Right lobe of liver (tissue), 6 donors: ENCODE measurements at regions not wholly inside any gene's neighbourhood (a gene's known extent, or its start where the extent isn't known, plus 50 kb on each side); places are given as distances from the start of the nearest gene placed in this dataset.

Source experiments
- ATAC-seq, 4 donors: fragments of 200-7000 bp; cut with Tn5 transposase; one replicate each; pipeline ENCODE4 v1.9.1; 2020; ENCODE audit warnings: mild to moderate bottlenecking in 4 of 4, moderate library complexity in 4 of 4
- DNase-seq, 3 donors: peaks; one replicate each; pipeline ENCODE4 v3.0.0-alpha.2; 2020
- H3K27ac ChIP-seq, 3 donors: fragments of 200-600 bp; one replicate each; pipeline ENCODE4 v1.8.0; 2022
- H3K27me3 ChIP-seq, 2 donors: fragments of 200-600 bp; one replicate each; pipeline ENCODE4 v1.8.0; 2022
- H3K36me3 ChIP-seq, 4 donors: fragments of 200-600 bp; sonication (generic) in 1 of 4; one replicate each; pipeline versions ENCODE4 v1.5.1 to v1.8.0; 2017 to 2022; ENCODE audit warnings: control low read depth in 1 of 4
- H3K4me1 ChIP-seq, 4 donors: fragments of 200-600 bp; sonication (generic) in 1 of 4; one replicate each; pipeline versions ENCODE4 v1.5.1 to v1.8.0; 2017 to 2022; ENCODE audit warnings: control low read depth in 1 of 4
- H3K4me3 ChIP-seq, 3 donors: fragments of 200-600 bp; one replicate each; pipeline ENCODE4 v1.8.0; 2022
- H3K9me3 ChIP-seq, 4 donors: fragments of 200-600 bp; sonication (generic) in 1 of 4; one replicate each; pipeline versions ENCODE4 v1.5.1 to v1.8.0; 2017 to 2022; ENCODE audit warnings: control low read depth in 1 of 4
- POLR2A ChIP-seq: fragments of 450-650 bp; IDR thresholded peaks from one replicate; pipeline ENCODE4 v1.6.1; 2017; ENCODE audit warnings: antibody characterized with exemption, mild to moderate bottlenecking
- WGBS: methylation state at CpG from one replicate; pipeline ENCODE4 v1.1.6; 2018; ENCODE audit warnings: low coverage, low lambda C conversion rate; ENCODE audit not compliant: insufficient coverage; ENCODE audit errors: missing lambda C conversion rate; 5-methylcytosine and 5-hydroxymethylcytosine counted together
- intact Hi-C, 2 donors: fragments of 100-400 bp; cut with DNase I; formaldehyde crosslinking; loops; one replicate each; pipeline versions ENCODE4 v1.11.2 to v1.14.1; 2022
- TF ChIP-seq, protein P1 (sequence below), 4 donors: fragments of 200-600 bp in 3 of 4; fragments of 450-650 bp in 1 of 4; IDR thresholded peaks; one replicate each; pipeline versions ENCODE4 v1.5.1 to v1.8.0; 2016 to 2022; ENCODE audit warnings: antibody characterized with exemption in 4 of 4, mild to moderate bottlenecking in 2 of 4
- donor health status: DM: no; HTN: yes; CAD: no.
- donor health status: DM: no; HTN: no; CAD: no.
- donor health status: DM: no; HTN: no; CAD: no.
- donor health status: DM: no; HTN: yes; CAD: no.
- donor health status: DM: no; HTN: yes; CAD: no.

DNA sequence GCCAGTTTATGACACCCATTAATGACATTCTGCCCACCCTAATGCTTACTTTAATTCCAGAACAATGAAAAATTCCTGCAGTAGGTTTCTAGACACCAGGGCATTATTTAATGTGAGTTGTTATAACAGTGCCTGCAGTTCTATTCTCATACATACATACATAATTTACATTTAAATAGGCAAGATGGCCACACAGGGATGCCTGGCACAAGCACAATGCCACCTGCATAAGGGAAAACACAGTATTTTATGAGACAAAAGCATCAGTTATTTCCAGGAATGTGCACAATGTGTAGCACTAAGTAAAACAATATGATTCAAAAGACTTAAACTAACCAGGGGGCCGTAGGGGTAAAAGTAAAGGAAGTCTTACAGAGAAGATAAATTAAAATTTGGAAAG, 243.9 kb upstream of the SPRY2 start:
- Histone ChIP-seq H3K4me1 (no peaks in the 10 kb centered on the region), H3K36me3 (no peaks in the 10 kb centered on the region), H3K27ac (no peak overlapping the region), H3K4me3 (no peak overlapping the region), H3K27me3 (no peaks in the 10 kb centered on the region), H3K9me3 (no peaks in the 10 kb centered on the region)
- TF ChIP-seq, protein P1, sequence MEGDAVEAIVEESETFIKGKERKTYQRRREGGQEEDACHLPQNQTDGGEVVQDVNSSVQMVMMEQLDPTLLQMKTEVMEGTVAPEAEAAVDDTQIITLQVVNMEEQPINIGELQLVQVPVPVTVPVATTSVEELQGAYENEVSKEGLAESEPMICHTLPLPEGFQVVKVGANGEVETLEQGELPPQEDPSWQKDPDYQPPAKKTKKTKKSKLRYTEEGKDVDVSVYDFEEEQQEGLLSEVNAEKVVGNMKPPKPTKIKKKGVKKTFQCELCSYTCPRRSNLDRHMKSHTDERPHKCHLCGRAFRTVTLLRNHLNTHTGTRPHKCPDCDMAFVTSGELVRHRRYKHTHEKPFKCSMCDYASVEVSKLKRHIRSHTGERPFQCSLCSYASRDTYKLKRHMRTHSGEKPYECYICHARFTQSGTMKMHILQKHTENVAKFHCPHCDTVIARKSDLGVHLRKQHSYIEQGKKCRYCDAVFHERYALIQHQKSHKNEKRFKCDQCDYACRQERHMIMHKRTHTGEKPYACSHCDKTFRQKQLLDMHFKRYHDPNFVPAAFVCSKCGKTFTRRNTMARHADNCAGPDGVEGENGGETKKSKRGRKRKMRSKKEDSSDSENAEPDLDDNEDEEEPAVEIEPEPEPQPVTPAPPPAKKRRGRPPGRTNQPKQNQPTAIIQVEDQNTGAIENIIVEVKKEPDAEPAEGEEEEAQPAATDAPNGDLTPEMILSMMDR (IDR thresholded peaks at IDR 0.05), result no peak
- no peak for TF ChIP-seq POLR2A
- 67% methylated on average over 1 of the region's 1 CpG for whole genome bisulfite sequencing
- DNase-seq (no peak), ATAC-seq (no peak)
- intact Hi-C loops, result no loop called here

DNA sequence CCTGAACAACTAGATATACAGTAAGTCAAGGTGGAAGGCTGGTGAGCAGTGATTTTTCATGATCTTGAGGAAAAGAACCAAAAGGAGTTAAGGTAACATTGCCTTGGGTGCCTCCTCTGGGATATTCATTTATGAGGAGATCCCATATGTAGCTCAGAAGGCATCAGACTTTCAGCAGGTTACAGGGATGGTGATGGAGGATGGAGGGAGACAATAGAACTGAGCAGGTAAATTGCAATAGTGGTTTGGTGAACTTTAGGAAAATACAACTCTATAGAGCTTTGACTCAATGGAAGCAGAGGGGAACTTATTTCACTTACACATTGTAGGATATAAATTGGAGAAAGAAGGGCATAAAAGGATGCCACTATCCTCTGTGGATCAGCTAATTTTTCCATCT, 243.4 kb upstream of the SPRY2 start:
- Histone ChIP-seq H3K27ac (no peak overlapping the region), H3K4me3 (no peak overlapping the region), H3K9me3 (no peaks in the 10 kb centered on the region), H3K4me1 (no peaks in the 10 kb centered on the region), H3K36me3 (no peaks in the 10 kb centered on the region), H3K27me3 (no peaks in the 10 kb centered on the region)
- DNase-seq (no peak), ATAC-seq (no peak)
- intact Hi-C loops, result no loop called here
- TF ChIP-seq, protein P1 (IDR thresholded peaks at IDR 0.05), result no peak
- TF ChIP-seq POLR2A, result no peak

DNA sequence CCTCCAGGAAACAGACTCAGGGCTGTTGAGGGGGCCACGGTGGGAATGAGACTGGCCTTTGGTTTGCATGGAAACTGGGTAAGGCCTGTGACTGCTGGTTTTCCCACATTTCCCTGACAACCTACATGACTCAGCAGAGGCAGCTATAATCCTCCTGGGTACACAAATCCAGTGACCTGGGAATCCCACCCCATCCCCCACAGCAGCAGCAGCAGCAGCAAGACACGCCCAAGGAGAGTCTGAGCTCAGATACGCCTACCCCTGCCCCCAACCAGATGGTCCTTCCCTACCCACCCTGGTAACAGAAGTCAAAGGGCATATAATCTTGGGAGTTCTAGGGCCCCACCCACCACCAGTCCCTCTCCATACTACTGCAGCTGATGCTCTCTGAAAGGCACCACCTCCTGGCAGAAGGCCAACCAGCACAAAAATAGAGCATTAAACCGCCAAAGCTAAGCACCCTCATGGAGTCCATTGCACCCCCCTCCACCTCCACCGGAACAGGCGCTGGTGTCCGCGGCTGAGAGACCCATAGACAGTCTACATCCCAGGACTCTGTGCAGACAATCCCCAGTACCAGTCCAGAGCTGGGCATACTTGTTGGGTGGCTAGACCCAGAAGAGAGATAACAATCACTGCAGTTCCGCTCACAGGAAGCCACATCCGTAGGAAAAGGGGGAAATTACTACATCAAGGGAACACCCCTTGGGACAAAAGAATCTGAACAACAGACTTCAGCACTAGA, 237.2 kb upstream of the SPRY2 start:
- intact Hi-C loops, result no loop called here
- Histone ChIP-seq H3K9me3 (no peaks in the 10 kb centered on the region), H3K4me3 (no peak overlapping the region), H3K27me3 (no peaks in the 10 kb centered on the region), H3K36me3 (no peaks in the 10 kb centered on the region), H3K27ac (no peak overlapping the region), H3K4me1 (no peaks in the 10 kb centered on the region)
- no peak for TF ChIP-seq POLR2A
- TF ChIP-seq, protein P1 (IDR thresholded peaks at IDR 0.05), result no peak
- no peak for ATAC-seq
- no peak for DNase-seq
- WGBS, result 66% methylated on average over 2 of the region's 10 CpGs

DNA sequence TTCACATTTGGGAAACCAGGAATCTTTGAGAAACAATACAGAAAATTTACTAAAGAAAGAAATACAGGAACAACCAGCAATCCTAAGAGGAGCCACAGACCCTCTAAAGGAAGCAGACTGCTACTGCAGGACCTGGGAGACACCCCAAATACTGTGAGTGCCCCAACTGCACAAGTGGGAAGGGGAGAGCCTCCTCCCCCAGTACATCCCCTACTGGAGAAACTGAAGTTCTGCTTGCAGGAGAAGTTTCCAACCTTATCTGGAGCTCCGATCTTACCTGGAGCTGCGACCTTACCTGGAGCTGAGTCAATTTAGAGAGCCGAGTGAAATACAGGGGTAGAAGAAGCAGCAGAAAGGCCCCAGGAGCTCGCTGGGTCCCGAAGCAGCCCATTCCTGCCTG, 236.4 kb upstream of the SPRY2 start:
- intact Hi-C loops, result no loop called here

More for the DNA sequence above, 236.4 kb upstream of the SPRY2 start:
- H3K27ac ChIP-seq, result no peak overlapping the region
- no peak for DNase-seq
- no peaks in the 10 kb centered on the region for H3K36me3 ChIP-seq
- WGBS, result 44% methylated on average over 3 of the region's 5 CpGs
- no peak overlapping the region for H3K4me3 ChIP-seq
- no peaks in the 10 kb centered on the region for H3K9me3 ChIP-seq
- no peak for ATAC-seq
- H3K27me3 ChIP-seq, result no peaks in the 10 kb centered on the region
- no peaks in the 10 kb centered on the region for H3K4me1 ChIP-seq
- TF ChIP-seq, protein P1 (IDR thresholded peaks at IDR 0.05), result no peak
- no peak for TF ChIP-seq POLR2A
